PC-3 (cell line): ENCODE measurements at regions not wholly inside any gene's neighbourhood (a gene's known extent, or its start where the extent isn't known, plus 50 kb on each side); places are given as distances from the start of the nearest gene placed in this dataset.

Source experiments
- ATAC-seq: fragments of 200-7000 bp; cut with Tn5 transposase; 2 replicates; pipeline ENCODE4 v1.9.1; 2020; ENCODE audit warnings: mild to moderate bottlenecking, moderate library complexity
- BruUV-seq: library from RNA; stranded (reverse); fragments of 400-500 nt; replicated peaks from 2 replicates; lab custom pipeline; 2021; lab: Mats Ljungman, UMichigan
- CTCF ChIA-PET: fragments of 300-600 bp; sonication (Branson Sonifier 250); formaldehyde crosslinking; loops from one replicate; lab custom pipeline; 2022; ENCODE audit warnings: antibody characterized with exemption; lab: Charles Lee
- POLR2A ChIA-PET: fragments of 300-600 bp; sonication (Branson Sonifier 250); formaldehyde crosslinking; loops from one replicate; lab custom pipeline; 2022; ENCODE audit warnings: antibody characterized with exemption; ENCODE audit not compliant: unreplicated experiment; lab: Charles Lee
- DNase-seq: peaks from one replicate; pipeline ENCODE4 v3.0.0-alpha.2; 2015
- H2AFZ ChIP-seq: fragments of 300-600 bp; sonication (generic); 2 replicates; pipeline ENCODE4 v1.6.0; 2016; ENCODE audit warnings: antibody characterized with exemption, low read length
- H3F3A ChIP-seq: fragments of 300-600 bp; sonication (generic); one replicate; pipeline ENCODE4 v1.6.0; 2017; ENCODE audit warnings: antibody characterized with exemption, low read length, control low read depth, mild to moderate bottlenecking; ENCODE audit not compliant: unreplicated experiment
- H3K27ac ChIP-seq: fragments of 300-600 bp; sonication (generic); 2 replicates; pipeline ENCODE4 v1.5.1; 2016; ENCODE audit warnings: mild to moderate bottlenecking, low read length
- H3K27me3 ChIP-seq: fragments of 300-600 bp; sonication (generic); 2 replicates; pipeline ENCODE4 v1.6.1; 2016; ENCODE audit warnings: low read length, mixed read lengths
- H3K36me3 ChIP-seq: fragments of 300-600 bp; sonication (generic); 2 replicates; pipeline ENCODE4 v1.6.1; 2016; ENCODE audit warnings: low read depth, mixed run types, low read length, mixed read lengths
- H3K4me1 ChIP-seq: fragments of 300-600 bp; sonication (generic); 2 replicates; pipeline ENCODE4 v1.5.1; 2016; ENCODE audit warnings: low read length; ENCODE audit not compliant: insufficient read depth
- H3K4me2 ChIP-seq: fragments of 300-600 bp; sonication (generic); 2 replicates; pipeline ENCODE4 v1.6.0; 2016; ENCODE audit warnings: low read length
- H3K4me3 ChIP-seq: fragments of 300-600 bp; sonication (generic); 2 replicates; pipeline ENCODE4 v1.5.1; 2016; ENCODE audit warnings: mild to moderate bottlenecking, low read length, mixed read lengths
- H3K79me2 ChIP-seq: fragments of 300-600 bp; sonication (generic); 2 replicates; pipeline ENCODE4 v1.6.1; 2017; ENCODE audit warnings: low read length, mixed read lengths
- H3K9ac ChIP-seq: fragments of 300-600 bp; sonication (generic); 2 replicates; pipeline ENCODE4 v1.6.0; 2016; ENCODE audit warnings: mild to moderate bottlenecking, low read length
- H3K9me2 ChIP-seq: fragments of 300-600 bp; sonication (generic); replicated peaks from 2 replicates; pipeline ENCODE4 v1.6.1; 2016; ENCODE audit warnings: mixed run types, low read length, mixed read lengths
- H3K9me3 ChIP-seq: fragments of 300-600 bp; sonication (generic); 2 replicates; pipeline ENCODE4 v1.6.1; 2016; ENCODE audit warnings: low read length, mixed read lengths
- H4K20me1 ChIP-seq: fragments of 300-600 bp; sonication (generic); 2 replicates; pipeline ENCODE4 v1.6.1; 2016; ENCODE audit warnings: low read length, mixed read lengths
- CTCF ChIP-seq: fragments of 300-600 bp; sonication (generic); conservative IDR thresholded peaks from 2 replicates; pipeline ENCODE4 v1.5.1; 2017; ENCODE audit warnings: antibody characterized with exemption, low read depth, mild to moderate bottlenecking, low read length
- EZH2 ChIP-seq: fragments of 300-600 bp; sonication (generic); IDR thresholded peaks from one replicate; pipeline ENCODE4 v1.6.1; 2017; ENCODE audit warnings: antibody characterized with exemption, mild to moderate bottlenecking, low read length; ENCODE audit not compliant: unreplicated experiment
- EZH2phosphoT487 ChIP-seq: fragments of 300-600 bp; sonication (generic); IDR thresholded peaks from 2 replicates; pipeline ENCODE4 v1.6.1; 2018; ENCODE audit warnings: mild to moderate bottlenecking, antibody characterized with exemption, low read length, borderline replicate concordance
- intact Hi-C: fragments of 100-400 bp; cut with micrococcal nuclease; formaldehyde crosslinking; loops from 2 replicates; pipeline ENCODE4 v1.9.0; 2023

- no peaks in the 10 kb centered on the region for H4K20me1 ChIP-seq
- intact Hi-C loops = no loop called here
- DNase-seq (no peak), ATAC-seq (no peak)
- H3K9me2 ChIP-seq = no peaks in the 10 kb centered on the region
- BruUV-seq = no TSS peak
- POLR2A ChIA-PET = no interaction called here
- no peak for TF ChIP-seq EZH2
- no peak for TF ChIP-seq CTCF
- no peak for TF ChIP-seq EZH2phosphoT487
- no peaks in the 10 kb centered on the region for H3K9me3 ChIP-seq
- H3K79me2 ChIP-seq = no peaks in the 10 kb centered on the region
- no peak overlapping the region for H3K27ac ChIP-seq
- H2AFZ ChIP-seq = no peak overlapping the region
- CTCF ChIA-PET = no interaction called here
- no peak overlapping the region for H3K4me2 ChIP-seq
- H3K9ac ChIP-seq = no peak overlapping the region
- H3K4me1 ChIP-seq = no peaks in the 10 kb centered on the region
- H3F3A ChIP-seq = no peaks in the 10 kb centered on the region
- H3K36me3 ChIP-seq = no peaks in the 10 kb centered on the region
- no peaks in the 10 kb centered on the region for H3K27me3 ChIP-seq
- H3K4me3 ChIP-seq = no peak overlapping the region
Observed at GRCh38 chr2:167697948-167698347, 549.4 kb downstream of the STK39 start.

GRCh38 chr2:167697194-167697593 lies 550.2 kb downstream of the STK39 start:
- Histone ChIP-seq H3K9me2 (no peaks in the 10 kb centered on the region), H3K79me2 (no peaks in the 10 kb centered on the region), H3K36me3 (no peaks in the 10 kb centered on the region), H3F3A (no peaks in the 10 kb centered on the region), H3K9ac (no peak overlapping the region), H3K4me3 (no peak overlapping the region), H3K9me3 (no peaks in the 10 kb centered on the region), H3K4me2 (no peak overlapping the region), H2AFZ (no peak overlapping the region), H3K4me1 (no peaks in the 10 kb centered on the region), H4K20me1 (no peaks in the 10 kb centered on the region), H3K27ac (no peak overlapping the region), H3K27me3 (no peaks in the 10 kb centered on the region)
- TF ChIP-seq CTCF (no peak), EZH2phosphoT487 (no peak), EZH2 (no peak)
- ChIA-PET CTCF (no interaction called here), POLR2A (no interaction called here)
- DNase-seq (no peak), ATAC-seq (no peak)
- intact Hi-C loops = no loop called here
- BruUV-seq = no TSS peak

- H3F3A ChIP-seq = no peaks in the 10 kb centered on the region
- H3K27ac ChIP-seq = no peak overlapping the region
- no peaks in the 10 kb centered on the region for H4K20me1 ChIP-seq
- POLR2A ChIA-PET = no interaction called here
- intact Hi-C loops = no loop called here
- no TSS peak for BruUV-seq
- no peak for ATAC-seq
- no peak overlapping the region for H3K4me3 ChIP-seq
- CTCF ChIA-PET = no interaction called here
- H3K9me3 ChIP-seq = no peaks in the 10 kb centered on the region
- H3K9me2 ChIP-seq = no peaks in the 10 kb centered on the region
- H2AFZ ChIP-seq = no peak overlapping the region
- no peak overlapping the region for H3K4me2 ChIP-seq
- H3K9ac ChIP-seq = no peak overlapping the region
- no peaks in the 10 kb centered on the region for H3K4me1 ChIP-seq
- no peak for DNase-seq
- no peaks in the 10 kb centered on the region for H3K27me3 ChIP-seq
- TF ChIP-seq EZH2phosphoT487 (no peak), EZH2 (no peak), CTCF (no peak)
- no peaks in the 10 kb centered on the region for H3K79me2 ChIP-seq
- no peaks in the 10 kb centered on the region for H3K36me3 ChIP-seq
Observed at GRCh38 chr2:167692936-167693335, 554.5 kb downstream of the STK39 start.
